Osteocyte (in vitro differentiated cells): ENCODE measurements at regions not wholly inside any gene's neighbourhood (a gene's known extent, or its start where the extent isn't known, plus 50 kb on each side); places are given as distances from the start of the nearest gene placed in this dataset.

Experiments
- DNase-seq: peaks from one replicate; pipeline ENCODE4 v3.0.0; 2021; ENCODE audit warnings: mixed read lengths; ENCODE audit not compliant: unreplicated experiment; ENCODE audit errors: extremely low spot score
- H3K27ac Mint-ChIP-seq: one replicate; pipeline ENCODE4 v1.8.0; 2021; ENCODE audit warnings: mild to moderate bottlenecking, mixed read lengths; ENCODE audit not compliant: unreplicated experiment
- H3K27me3 Mint-ChIP-seq: one replicate; pipeline ENCODE4 v1.8.0; 2021; ENCODE audit warnings: mixed read lengths; ENCODE audit not compliant: unreplicated experiment
- H3K36me3 Mint-ChIP-seq: one replicate; pipeline ENCODE4 v1.8.0; 2021; ENCODE audit warnings: mixed read lengths; ENCODE audit not compliant: unreplicated experiment
- H3K4me1 Mint-ChIP-seq: one replicate; pipeline ENCODE4 v1.8.0; 2021; ENCODE audit warnings: mixed read lengths; ENCODE audit not compliant: unreplicated experiment
- H3K4me3 Mint-ChIP-seq: one replicate; pipeline ENCODE4 v1.8.0; 2021; ENCODE audit warnings: mild to moderate bottlenecking, moderate library complexity, mixed read lengths; ENCODE audit not compliant: unreplicated experiment
- H3K9me3 Mint-ChIP-seq: one replicate; pipeline ENCODE4 v1.8.0; 2021; ENCODE audit warnings: mixed read lengths; ENCODE audit not compliant: unreplicated experiment
- TF ChIP-seq, protein P1 (sequence below): fragments of 200-600 bp; sonication (generic); IDR thresholded peaks from 2 replicates; pipeline ENCODE4 v1.5.0; 2021; ENCODE audit warnings: antibody characterized with exemption, mild to moderate bottlenecking, moderate library complexity

DNA sequence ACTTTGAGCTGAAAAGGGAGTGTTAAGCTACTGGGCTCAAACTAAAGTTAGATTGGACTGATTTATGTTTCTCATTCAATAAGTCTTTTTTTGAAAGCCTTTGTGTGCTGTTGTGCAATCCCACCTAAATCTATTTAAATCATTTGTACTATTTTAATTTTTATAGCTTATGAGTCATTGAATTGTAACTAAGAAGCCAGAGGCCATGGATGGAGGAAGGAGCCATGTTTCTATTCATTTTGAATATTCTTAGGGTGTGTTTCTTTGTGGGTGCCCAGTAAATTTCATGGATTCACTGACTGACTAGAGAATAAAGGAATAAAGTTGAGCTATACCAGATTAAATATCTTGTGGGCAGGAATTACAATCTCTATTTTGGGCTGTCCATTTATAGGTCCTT lies 238.5 kb downstream of the KIF4B start:
- Mint-ChIP-seq H3K36me3 (no peaks in the 10 kb centered on the region), H3K27me3 (no peaks in the 10 kb centered on the region), H3K9me3 (no peaks in the 10 kb centered on the region), H3K4me3 (no peak overlapping the region), H3K4me1 (no peaks in the 10 kb centered on the region), H3K27ac (no peak overlapping the region)
- DNase-seq: no peak
- TF ChIP-seq, protein P1, sequence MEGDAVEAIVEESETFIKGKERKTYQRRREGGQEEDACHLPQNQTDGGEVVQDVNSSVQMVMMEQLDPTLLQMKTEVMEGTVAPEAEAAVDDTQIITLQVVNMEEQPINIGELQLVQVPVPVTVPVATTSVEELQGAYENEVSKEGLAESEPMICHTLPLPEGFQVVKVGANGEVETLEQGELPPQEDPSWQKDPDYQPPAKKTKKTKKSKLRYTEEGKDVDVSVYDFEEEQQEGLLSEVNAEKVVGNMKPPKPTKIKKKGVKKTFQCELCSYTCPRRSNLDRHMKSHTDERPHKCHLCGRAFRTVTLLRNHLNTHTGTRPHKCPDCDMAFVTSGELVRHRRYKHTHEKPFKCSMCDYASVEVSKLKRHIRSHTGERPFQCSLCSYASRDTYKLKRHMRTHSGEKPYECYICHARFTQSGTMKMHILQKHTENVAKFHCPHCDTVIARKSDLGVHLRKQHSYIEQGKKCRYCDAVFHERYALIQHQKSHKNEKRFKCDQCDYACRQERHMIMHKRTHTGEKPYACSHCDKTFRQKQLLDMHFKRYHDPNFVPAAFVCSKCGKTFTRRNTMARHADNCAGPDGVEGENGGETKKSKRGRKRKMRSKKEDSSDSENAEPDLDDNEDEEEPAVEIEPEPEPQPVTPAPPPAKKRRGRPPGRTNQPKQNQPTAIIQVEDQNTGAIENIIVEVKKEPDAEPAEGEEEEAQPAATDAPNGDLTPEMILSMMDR: no peak

DNA sequence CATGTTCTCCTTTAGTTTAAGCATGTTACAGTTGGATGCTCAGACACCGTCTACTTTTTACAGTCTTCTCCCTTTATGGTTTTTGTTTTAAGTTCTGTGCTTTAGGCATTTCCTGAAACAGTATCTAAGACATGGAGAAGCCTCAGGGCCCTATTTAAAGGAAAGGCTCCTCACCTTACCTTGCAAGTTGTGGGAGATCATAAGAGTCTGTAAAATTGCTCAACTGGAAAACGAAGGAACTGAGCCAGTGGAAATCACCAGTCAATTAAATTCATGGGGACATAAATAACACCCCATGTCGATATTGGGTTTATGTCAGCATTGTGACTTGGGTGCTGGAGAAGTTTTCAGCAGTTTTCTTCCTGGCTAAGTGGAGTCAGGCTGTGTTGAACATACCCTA lies 239.2 kb downstream of the KIF4B start:
- H3K27me3 Mint-ChIP-seq: no peaks in the 10 kb centered on the region
- no peaks in the 10 kb centered on the region for H3K4me1 Mint-ChIP-seq
- no peak overlapping the region for H3K27ac Mint-ChIP-seq
- no peaks in the 10 kb centered on the region for H3K36me3 Mint-ChIP-seq
- H3K4me3 Mint-ChIP-seq: no peak overlapping the region
- TF ChIP-seq, protein P1: no peak
- H3K9me3 Mint-ChIP-seq: no peaks in the 10 kb centered on the region
- no peak for DNase-seq

DNA sequence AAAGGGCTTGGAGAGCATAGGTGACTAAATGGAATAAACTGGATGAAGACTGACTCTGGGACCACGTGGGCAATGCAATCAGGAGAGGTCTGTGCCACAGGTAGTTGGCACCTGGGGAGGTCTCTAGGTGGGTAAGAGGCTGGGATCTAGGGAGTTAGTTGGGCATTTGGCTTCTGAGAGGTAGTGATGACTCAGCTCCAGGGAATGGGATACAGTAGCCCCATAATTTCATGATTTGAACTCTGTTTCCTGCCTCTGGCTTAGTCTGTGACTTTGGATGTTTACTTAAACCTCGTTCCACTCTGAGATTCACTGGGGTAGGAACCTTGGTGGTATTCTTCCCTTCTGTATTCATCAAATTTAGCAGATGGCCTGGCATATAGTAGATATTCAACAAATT lies 240.8 kb downstream of the KIF4B start:
- Mint-ChIP-seq H3K4me3 (no peak overlapping the region), H3K27ac (no peak overlapping the region), H3K27me3 (no peaks in the 10 kb centered on the region), H3K4me1 (no peaks in the 10 kb centered on the region), H3K36me3 (no peaks in the 10 kb centered on the region), H3K9me3 (no peaks in the 10 kb centered on the region)
- TF ChIP-seq, protein P1: no peak
- DNase-seq: no peak

DNA sequence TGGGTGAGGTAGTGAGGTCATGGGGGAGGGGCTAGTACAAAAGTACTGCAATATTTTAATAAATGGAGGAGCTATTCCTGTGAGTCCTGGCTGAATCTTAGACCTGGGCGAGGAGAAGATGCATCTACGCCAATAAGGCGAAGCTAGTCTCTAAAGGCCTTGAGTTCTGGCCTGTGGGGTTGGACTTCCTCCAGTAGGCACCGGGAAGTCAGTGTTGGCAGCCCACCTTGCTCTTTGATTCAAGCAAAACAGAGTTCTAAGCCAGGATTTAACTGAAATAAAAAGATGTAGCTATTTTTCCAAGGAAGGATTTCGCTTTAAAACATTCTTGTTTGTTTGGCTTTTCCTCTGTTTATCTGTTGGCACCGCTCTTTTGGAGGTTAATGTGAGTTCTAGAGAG lies 244.6 kb downstream of the KIF4B start:
- Mint-ChIP-seq H3K27me3 (no peaks in the 10 kb centered on the region), H3K4me3 (no peak overlapping the region), H3K9me3 (no peaks in the 10 kb centered on the region), H3K4me1 (no peaks in the 10 kb centered on the region), H3K36me3 (no peaks in the 10 kb centered on the region), H3K27ac (no peak overlapping the region)
- no peak for DNase-seq
- TF ChIP-seq, protein P1: no peak

DNA sequence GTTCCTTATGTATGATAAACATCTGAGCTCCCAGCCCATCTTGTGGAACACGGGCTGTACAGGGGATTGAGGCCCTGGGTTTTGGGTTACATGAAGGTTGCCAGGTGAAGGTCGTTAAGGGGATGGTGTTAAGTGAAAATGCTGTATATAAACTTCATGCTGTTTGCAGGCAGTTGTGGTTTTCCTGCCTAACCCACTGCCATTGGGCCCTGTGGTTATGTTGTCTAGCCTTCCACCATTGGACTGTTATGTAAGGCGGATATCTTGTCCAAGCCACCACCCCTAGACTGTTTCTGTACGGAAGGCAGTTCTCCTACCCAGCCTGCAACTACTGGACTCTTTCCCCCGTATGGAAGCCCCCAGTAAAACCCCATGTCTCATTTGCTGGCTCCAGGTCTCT lies 246.1 kb downstream of the KIF4B start:
- Mint-ChIP-seq H3K4me3 (no peak overlapping the region), H3K27ac (no peak overlapping the region), H3K9me3 (no peaks in the 10 kb centered on the region), H3K27me3 (no peaks in the 10 kb centered on the region), H3K36me3 (no peaks in the 10 kb centered on the region), H3K4me1 (no peaks in the 10 kb centered on the region)
- DNase-seq: no peak
- TF ChIP-seq, protein P1: no peak
